GM18867 (cell line): ENCODE measurements at regions not wholly inside any gene's neighbourhood (a gene's known extent, or its start where the extent isn't known, plus 50 kb on each side); places are given as distances from the start of the nearest gene placed in this dataset.
"Not testable (repeated sequence)": the region's sequence is repeated elsewhere in the genome, so short reads cannot be mapped to it uniquely, and the experiment has no call there.

ENCODE experiments used
- ATAC-seq: cut with Tn5 transposase; IDR thresholded peaks from one replicate; pipeline ENCODE4 v1.9.1; 2021; ENCODE audit warnings: mild to moderate bottlenecking, moderate library complexity; ENCODE audit not compliant: unreplicated experiment

DNA sequence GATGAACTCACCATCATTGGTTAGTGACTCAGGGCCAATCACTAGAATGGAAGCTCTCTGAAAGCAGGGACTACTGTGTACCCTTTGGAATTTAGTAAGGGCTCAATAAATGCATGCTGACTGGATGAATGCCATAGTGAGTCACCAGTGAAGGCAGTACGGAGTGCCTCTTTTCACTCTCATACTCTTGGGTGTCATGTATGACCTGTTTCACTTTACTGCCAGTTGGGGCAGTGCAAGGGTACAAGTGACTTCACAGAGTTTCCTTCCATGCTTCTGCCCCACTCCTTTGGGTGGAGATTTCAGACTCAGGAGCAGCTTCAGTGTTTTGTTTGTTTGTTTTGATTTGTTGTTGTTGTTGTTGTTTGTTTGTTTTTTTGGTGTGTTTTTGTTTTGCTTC, 57.7 kb downstream of the SOX3 start:
- no peak for ATAC-seq

DNA sequence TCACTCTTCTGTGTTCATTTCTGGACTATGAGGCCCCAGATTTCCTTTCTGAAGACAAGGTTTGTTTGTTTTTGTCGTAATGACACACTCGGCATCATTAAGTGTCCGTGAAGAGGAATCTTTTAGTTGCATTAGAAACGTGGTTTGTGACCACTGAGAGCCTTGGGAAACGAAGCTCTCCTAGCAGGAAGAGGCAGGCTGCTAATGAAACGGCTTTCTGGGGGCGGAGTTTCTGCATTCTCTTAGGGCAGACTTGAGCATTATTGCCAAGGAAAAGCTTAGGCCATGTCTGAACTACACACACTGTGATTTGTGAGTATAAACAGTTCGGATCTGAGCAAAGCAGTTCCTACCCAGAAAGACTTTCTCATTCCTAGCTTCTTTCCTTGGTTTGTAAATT, 64.0 kb downstream of the SOX3 start:
- no peak for ATAC-seq

GRCh38 chrX:140439476-140439875, 65.4 kb downstream of the SOX3 start:
- ATAC-seq: no peak

- no peak for ATAC-seq
Measured at GRCh38 chrX:140434347-140434746, 70.5 kb downstream of the SOX3 start.

DNA sequence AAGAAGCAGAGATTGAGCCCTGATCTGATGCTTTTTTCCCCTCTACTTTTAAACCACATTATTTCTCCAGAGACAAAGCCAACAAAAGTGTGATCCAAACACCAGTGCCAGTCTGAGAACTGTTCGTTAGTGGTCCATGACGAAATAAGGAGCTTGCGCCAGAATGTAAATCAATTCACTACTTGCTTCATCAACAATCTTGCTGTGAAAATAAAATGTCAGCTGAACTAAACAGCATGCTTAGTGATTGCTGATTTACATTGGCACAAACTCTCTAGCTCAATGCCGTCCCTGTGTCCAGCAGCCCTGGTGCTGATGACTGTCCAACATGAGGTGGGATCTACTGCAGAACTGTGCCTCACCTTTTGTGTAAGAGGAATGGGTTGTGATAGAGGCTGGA, 71.3 kb downstream of the SOX3 start:
- no peak for ATAC-seq

- no peak for ATAC-seq
Measured at GRCh38 chrX:140432346-140433175, 72.3 kb downstream of the SOX3 start.

DNA sequence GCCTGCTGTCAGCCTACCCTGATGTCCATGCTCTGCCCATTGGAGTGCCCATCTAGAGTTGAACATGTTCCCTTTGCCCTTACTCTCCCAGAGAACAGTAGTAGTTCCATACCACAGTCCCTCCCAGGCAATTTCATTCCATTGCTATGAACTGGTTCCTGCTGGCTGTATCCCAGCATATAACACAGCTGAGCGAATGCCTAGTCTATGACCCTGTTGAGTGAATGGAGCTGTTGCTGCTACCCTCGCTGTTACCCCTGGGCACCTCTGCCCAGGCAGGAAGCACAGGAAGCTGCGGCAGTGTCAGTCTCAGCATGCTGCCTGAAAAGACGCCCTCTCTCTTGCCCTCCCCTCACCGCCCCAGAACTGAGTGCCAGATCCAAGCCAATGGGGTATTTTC, 73.3 kb downstream of the SOX3 start:
- no peak for ATAC-seq

- no peak for ATAC-seq
Measured at GRCh38 chrX:140425712-140426395, 79.0 kb downstream of the SOX3 start.

GRCh38 chrX:140422501-140422900, 82.4 kb downstream of the SOX3 start:
- no peak for ATAC-seq

DNA sequence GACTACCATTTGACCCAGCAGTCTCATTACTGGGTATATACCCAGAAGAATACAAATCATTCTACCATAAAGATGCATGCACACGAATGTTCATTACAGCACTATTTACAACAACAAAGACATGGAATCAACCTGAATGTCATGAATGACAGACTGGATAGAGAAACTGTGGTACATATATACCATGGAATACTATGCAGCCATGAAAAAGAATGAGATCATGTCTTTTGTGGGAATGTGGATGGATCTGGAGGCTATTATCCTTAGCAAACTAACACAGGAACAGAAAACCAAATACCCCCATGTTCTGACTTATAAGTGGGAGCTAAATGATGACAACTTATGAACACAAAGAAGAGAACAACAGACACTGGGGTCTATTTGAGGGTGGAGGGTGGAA, 102.7 kb downstream of the SOX3 start:
- not testable (repeated sequence) for ATAC-seq

- ATAC-seq: not testable (repeated sequence)
Measured at GRCh38 chrX:140396326-140396725, 108.5 kb downstream of the SOX3 start.

GRCh38 chrX:140393507-140393906, 111.4 kb downstream of the SOX3 start:
- ATAC-seq: no peak

- no peak for ATAC-seq
Measured at GRCh38 chrX:140391313-140391712, 113.6 kb downstream of the SOX3 start.

GRCh38 chrX:140389331-140389730, 115.5 kb downstream of the SOX3 start:
- no peak for ATAC-seq

- no peak for ATAC-seq
Measured at GRCh38 chrX:140362861-140363260, 142.0 kb downstream of the SOX3 start.

GRCh38 chrX:140360924-140361323, 143.9 kb downstream of the SOX3 start:
- no peak for ATAC-seq

GRCh38 chrX:140360284-140360683, 144.6 kb downstream of the SOX3 start:
- no peak for ATAC-seq

DNA sequence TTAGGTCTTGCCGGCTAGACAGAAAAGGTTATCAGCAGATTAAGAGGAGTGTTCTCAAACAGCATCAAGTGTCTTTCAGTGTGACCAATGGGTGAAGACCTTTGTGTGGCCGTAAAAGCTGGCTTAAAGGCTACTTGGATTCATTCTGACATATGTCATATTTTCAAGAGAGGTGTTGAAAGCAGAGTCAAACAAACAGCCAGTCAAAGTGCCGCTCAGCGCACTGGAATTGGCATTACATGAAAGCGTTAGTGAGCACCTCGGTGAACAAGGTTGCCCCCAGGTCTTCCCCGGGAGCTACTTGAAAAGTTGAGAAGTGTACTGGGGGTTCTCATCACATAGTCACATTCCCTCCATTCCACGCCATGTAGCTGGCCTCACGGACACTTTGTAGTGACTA, 148.9 kb downstream of the SOX3 start:
- no peak for ATAC-seq

DNA sequence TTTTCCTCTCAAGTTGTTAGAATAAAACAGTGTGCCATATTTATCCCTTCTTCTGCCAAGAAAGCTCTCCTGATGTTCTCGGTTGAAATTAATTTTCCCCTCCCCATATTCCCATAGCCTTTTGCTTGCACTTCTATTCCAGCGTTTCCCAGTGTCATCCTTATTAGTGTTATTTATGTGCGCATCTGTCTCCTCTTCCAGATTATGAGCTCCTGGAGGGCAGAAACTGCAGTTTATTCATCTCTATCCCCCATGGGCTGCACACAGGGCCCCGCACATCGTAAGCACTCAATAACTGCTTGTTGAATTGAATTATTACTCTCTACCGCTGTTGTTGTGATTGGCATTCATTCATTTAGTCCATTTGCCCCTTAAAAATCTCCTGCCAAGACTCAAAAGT, 149.4 kb downstream of the SOX3 start:
- no peak for ATAC-seq

DNA sequence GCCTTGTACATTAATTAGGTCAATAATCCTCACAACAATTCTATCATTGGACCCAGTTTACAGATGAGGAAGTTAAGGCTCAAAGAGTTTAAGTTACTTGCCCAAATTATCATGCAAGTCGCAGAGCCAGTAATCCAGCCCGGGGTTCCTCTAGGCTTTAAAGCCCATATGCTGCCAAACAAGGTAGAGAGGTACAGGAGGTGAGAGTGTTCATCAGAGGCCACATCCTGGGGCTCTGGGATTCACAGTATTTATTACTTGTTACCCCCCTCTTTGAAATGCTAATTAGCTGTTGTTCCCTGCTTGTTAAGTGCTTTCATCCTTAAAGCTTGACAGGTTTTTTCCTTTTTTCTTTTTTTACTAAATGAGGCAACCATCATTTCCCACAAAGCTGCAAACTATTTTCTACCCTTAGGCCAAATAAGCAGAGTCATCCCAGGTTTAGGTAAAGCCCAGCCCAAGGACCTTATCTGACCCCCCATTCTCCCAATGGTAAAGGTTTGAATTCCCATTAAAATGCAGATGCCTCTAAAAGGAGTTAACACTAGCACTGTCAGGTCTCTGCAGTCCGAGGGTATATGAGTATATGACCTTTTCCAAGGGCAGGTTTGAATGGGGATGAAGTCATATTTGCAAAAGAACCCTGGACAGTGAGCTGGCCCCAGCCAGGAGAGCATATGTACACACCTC, 150.3 kb downstream of the SOX3 start:
- ATAC-seq: no peak

DNA sequence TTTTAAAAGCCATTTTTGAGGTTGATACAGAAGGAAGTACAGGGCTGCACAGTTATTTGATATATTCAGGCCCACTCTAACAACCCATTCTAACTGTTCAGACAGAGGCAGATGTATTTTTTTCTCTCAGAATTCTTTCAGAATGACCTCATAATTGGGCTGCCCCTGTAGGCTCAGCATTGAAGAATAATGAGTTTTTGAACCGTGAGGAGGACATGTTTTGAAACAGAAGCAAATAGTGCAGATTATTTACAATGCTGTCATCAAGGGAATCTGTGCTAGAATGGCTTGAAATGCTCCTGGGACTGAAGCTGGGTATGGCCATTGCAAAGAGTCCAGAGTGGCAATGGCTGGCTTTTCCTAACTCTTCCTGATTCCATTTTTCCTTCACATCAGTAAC, 158.1 kb downstream of the SOX3 start:
- no peak for ATAC-seq
